Daoy (cell line): ENCODE measurements at regions not wholly inside any gene's neighbourhood (a gene's known extent, or its start where the extent isn't known, plus 50 kb on each side); places are given as distances from the start of the nearest gene placed in this dataset.
A peak's percentile ranks its signal among the peaks of the same experiment; 100 is the strongest.
"Not testable (repeated sequence)": the region's sequence is repeated elsewhere in the genome, so short reads cannot be mapped to it uniquely, and the experiment has no call there.

Source experiments
- DNase-seq: peaks from one replicate; pipeline ENCODE4 v3.0.0-alpha.2; 2015; ENCODE audit warnings: low read depth

DNA sequence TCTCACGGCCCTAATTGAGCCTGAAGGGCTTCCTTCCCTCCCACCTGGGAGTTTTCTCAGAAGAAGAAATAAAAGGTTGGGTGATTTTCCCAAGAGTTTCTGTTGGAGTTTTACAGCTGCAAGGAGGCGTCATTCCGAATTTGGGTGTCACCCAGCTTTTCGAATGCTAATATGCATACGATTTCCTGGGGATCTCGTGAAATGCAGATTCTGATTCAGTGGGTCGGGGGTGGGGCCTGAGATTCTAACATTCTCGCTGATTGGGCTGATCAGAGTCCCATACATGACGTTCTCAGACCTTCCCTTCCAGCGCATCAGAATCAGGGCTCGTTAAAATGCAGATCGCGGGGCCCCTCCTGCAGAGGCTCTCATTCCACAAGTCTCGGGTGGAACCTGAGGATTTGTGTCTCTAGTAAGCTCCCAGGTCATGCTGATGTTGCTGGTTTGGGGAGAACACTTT, 125.8 kb upstream of the STX18 start:
- DNase-seq, result no peak

DNA sequence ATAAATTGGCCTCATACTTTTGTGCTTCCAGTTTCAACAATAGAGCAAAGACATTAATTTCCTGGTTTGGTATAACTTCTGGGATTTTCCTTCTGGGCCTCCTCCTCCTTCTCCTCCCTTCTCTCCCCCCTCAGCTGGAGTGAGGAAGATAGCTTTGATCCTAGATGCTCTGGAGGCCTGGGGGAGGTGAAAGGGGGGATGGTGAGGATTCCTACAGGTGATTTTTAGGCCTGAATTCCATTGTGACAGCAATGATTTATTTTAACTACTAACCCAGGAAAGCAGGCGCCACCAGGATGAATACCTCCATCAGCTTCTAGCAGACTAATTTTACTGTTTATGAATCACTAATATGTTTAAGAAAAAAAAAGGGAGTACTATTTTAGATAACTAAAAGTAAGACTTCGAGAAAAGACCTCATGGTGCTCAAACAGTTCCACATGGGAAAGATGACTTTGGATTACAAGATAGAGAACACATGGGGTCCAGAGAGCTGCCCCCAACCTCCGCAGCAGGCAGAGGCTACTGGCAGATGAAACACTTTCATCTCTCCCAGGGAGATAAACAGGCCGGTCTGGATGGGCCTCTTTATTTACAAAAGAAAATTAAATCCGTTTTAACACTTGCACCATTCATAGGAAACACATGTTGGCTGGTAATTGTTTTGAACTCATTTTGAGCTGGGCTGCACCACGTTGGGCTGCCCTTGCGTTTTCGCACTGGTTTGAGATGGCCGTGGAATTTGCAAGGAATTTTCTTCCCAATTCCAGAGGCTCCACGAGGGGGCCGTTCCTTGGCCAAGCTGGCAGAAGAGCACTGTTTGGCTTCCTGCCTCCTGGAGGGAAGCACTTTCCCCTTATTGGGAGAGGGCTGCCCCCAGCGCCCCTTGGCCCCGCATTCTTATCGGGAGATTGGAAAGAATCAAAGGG, 125.1 kb upstream of the STX18 start:
- DNase-seq, result no peak

DNA sequence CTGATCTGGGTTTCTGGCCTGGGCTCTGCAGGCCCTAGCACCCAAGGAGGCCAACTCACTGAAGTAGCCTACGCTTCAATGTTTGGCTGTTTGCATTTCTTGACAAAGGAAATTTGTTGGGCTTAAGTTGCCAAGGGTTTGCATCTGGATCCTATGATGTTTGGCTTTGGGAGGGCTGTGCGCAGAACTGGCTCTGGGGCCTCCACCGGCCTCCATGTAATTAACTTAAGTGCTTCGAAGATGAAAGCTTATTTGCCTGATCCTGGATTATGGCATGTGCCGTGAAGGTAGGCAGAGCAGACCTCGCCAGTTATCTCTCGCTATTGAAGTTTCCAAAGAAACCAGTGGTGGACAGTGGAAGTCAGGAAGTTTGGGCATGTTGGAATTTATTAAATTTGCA, 124.3 kb upstream of the STX18 start:
- DNase-seq, result no peak

DNA sequence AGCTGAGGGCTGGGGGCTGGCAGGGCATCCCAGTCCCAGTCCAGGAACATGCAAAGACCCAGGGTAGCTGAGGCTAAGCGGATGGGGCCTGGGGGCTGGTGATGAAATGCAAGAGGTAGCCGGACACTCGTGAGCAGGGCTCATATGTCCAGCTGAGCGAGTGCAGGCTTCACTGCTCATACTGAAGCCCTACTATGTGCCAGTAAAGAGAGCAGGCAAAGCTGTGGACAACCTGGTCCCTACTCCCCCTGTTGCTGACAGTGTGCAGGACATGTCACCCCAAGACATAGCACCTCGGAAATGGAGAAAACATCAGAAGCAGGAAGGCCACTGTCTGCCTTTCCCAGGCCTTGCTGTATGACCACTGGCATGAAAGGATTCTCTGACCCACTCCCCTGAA, 122.4 kb upstream of the STX18 start:
- DNase-seq, result no peak

DNA sequence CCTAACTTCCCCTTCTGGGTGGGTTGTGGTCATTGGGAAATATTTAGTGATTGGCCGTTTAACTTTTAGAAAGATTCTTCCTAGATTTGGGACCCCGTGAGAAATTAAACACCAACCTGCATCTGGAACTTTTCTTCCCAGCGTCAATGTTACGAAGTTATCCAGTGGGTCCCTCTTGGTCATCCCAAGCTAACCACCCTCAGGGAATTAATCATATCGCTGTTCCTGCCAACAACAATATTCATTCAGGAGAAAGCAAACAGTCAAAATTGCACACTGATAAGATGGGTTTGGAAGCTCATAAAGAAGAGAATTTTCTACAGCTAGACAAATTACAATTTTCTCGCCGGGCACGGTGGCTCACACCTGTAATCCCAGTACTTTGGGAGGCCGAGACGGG, 121.2 kb upstream of the STX18 start:
- DNase-seq, result peak; percentile 80

DNA sequence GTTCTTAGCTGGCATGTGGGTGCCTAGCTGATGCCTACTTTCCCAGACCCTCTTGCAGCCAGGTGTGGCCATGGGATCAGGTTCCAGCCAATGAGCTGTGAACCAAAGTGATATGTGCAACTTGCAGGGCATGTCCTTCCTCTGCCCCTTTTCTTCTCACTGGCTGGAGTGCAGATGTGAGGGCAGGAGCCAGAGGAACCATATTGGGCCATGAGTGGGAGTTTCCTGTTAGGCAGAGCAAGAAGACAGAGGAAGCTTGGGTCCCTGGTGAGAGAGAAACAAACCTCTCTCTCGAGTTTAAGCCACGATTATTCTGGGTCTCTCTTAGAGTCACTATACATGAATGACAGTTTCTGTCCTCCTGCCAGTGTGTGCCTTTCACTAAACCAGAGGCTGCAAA, 120.4 kb upstream of the STX18 start:
- no peak for DNase-seq

DNA sequence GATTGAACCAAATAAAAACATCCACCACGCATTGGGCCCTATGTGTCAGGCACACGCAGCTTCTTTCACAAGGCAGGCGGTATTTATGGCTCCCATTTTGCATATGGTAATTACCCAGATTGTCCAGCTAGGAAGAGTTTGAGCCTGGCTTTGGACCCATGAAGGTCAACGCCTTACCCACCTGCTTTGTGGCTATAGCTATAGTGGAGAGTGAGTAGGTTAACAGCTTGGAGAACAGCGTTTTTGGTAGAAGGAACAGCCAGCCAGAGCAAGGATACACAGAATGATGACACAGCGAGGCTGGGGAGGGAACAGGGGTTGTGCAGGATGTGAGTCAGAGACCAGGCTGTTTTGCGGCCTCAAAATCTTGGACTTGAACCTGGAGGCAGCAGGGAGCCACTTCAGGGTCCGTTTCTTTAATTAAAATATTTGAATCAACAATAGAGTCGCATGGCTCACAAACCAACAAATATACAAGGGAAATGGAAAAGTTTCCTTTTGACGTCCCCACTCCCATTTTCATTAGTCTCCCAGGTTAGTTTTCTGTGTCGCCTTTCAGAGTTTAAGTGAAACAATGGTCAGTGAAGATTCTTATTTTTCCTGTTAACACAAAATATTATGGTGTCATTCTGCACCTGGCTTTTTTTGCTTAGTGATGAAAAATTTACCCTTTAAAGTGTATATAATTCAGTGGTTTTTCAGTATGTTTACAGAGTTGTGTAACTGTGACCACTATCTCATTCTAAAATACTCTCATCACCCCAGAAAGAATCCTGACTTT, 118.2 kb upstream of the STX18 start:
- peak; percentile 96 for DNase-seq

DNA sequence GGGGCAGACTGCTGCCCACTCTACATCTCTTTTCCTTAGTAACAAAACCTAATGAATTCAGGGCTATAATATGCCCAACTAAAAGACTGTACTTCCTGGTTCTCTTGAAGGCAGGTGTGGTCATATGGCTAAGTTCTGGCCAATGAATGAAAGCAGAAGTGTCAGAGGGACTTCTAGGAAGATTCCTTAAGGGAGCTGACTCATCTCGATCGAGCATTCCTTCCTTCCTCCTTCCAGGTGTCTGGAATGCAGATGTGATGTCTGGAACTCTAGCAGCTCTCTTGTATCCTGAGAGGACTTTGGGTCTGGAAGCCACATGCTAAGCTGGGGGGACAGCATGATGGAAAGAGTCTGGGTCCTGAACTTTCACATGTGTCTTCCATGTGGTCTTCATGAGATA, 116.2 kb upstream of the STX18 start:
- DNase-seq, result no peak

DNA sequence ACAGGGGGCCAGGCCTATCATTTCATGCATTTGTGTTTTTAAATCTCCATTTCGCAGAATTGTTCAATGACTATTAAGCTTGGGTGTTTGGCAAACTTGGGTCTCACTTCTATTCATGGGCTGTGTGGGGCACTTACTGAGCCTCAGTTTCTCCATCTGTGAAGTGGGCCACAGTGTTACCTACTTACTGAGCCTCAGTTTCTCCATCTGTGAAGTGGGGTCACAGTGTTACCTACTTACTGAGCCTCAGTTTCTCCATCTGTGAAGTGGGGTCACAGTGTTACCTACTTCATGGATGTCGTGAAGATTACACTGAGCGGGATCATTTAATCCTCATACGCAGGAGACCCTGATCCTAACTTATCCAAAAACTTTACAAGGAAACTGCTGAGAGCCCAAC, 115.1 kb upstream of the STX18 start:
- no peak for DNase-seq

DNA sequence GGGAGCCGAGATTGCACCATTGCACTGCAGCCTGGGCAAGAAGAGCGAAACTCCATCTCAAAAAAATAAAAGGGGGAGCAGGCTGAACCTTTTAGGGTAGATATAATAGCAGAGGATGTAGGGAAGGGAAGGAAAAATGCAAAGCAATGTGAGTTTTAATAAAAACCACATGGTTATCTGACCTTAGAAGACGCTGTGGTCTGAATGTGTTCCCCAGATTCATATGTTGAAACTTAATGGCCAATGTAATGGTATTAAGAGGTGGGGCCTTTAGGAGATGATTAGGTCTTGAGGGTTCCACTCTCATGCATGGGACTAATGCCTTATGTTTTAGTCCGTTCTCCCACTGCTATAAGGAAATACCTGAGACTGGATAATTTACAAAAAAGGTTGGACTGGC, 114.1 kb upstream of the STX18 start:
- no peak for DNase-seq

DNA sequence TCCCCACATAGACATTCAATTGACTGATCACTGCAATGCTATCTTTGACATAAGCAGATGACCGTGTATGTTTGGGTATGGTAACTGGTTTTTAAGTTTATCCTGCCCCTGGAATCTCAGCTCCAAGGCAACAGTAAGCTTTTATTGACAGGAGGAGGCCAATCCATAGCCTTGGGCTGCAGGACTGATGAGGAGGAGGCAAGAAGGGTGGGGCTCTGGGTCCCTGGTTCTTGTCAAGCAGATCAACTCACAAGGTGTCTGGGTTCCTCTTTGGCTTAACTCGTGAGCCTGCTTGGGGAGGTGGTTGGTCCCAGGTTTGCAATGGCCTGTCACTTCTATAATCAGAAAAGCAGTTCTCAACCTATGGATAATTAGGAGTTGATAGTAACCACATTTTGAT, 113.2 kb upstream of the STX18 start:
- no peak for DNase-seq

DNA sequence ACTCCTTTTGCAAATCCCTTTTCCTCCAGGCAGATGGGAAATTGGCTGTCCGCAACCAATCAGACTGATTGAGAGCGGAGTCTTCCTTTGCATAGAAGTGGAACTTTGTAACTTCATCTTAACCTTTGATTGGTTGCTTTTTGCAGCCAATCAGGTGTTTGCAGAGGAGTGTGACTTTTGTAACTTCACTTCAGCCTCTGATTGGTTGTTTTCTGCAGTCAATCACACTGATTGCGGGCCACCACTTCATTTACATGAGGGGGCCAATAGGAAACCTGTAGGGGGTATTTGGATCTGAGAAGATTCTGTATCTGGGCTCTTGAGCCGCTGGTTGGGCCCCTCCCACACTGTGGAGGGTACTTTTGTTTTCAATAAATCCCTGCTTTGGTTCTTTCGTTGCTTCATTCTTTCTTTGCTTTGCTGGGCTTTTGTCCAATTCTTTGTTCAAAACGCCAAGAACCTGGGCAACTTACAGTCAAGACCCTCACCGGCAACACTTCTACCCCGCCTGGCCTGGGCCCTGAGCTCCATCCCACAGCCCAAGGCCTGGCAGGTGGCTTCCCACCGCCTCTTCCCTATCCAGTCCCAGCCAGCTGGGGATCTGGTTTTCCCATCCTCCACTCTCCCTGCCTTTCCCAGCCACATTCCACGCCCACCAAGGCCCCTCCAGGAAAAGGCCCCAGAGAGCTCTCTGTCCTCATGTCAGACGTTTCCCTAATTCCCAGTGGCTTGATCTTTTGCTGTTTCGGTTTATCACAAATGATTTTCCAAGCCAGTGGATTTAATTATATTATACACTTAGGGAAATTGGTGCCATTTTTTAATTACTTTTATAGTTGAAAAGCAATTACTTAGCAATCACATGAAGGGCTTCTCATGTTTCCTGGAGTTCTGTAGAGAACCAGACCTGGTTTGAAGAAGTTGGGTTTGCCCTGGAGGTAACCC, 110.2 kb upstream of the STX18 start:
- DNase-seq, result no peak

DNA sequence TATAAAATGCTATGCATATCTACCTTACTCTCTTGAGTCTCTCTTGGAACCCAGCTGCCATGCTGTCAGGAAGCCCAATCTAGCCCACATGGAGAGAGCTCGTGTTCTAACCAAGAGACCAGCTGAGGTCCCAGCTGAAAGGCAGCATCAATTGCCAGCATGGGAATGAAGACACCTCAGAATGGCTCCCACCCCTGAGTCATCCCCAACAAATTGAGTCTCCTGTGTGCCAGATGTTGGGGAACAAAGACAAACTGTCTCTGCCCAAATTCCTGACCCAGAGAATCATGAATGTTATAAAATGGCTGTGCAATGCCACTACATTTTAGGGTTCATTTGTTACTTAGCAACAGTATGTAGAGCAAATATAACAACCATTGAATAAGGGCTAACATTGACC, 105.2 kb upstream of the STX18 start:
- peak; percentile 28 for DNase-seq

DNA sequence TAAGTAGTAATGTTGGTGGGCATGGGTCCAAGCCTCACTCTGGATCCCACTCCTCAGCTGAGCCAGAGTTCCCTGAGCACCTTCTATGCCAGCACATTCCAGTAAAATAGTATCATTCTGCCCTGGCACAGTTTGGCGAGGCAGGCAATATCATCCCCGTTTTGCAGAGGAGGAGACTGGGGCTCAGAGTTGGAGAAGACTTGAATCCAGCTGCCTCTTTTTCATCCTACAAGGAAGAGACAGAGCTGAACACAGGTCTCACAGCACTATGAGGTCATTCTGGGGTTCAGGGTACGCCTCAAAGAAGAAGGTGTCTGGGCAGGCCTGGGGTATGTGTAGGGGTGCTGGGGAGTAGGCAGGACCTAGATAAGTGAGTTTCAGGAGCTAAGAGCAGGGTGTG, 103.9 kb upstream of the STX18 start:
- DNase-seq, result no peak

DNA sequence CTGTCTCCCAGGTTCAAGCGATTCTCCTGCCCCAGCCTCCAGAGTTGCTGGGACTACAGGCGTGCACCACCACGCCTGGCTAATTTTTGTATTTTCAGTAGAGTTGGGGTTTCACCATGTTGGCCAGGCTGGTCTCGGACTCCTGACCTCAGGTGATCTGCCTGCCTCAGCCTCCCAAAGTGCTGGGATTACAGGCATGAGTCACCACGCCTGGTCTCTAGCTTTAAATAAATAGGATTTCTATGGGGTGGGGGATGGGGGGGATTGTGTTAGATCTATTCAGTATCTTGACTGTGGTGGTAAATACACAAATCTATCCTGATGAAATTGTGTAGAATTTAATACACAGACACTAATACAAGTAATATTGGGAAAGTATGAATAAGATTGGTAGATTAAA, 102.4 kb upstream of the STX18 start:
- DNase-seq, result not testable (repeated sequence)

DNA sequence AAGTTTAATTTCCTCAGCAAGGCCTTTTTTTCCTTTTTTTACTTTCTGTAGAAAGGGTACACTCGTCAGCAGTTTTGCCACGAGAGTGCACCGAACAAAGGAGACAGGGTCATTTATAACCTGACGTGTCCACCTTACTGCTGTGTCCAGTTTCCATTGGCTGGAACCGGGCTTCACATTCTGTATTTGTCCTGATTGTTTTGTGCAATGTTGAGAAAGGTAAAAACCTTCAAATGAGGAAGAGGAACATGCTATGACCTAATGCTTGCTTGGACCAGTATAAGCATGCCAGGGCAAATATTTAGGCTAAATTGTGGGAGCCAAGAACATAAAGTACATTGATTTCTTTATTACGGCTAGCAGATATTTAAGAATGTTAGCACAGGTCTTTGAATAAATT, 101.9 kb upstream of the STX18 start:
- DNase-seq, result not testable (repeated sequence)

DNA sequence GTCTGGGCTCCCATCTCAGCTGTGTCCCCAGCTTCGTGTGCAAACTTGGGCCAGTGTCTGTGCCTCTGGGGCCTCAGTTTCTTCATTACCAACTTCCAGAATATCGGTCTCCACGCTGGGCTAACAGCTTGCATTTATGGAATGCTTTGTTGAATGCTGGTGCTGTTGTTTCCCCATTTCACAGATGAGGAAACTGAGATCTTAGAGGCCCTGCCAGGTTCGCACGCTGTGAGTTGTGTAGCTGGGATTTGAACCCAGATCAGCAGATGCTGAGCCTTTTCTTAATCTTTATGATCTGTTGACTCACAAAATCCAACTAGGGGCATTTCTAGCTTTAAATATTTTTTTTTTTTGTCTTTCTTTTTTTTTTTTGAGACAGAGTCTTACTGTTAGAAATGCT, 101.5 kb upstream of the STX18 start:
- DNase-seq, result no peak

DNA sequence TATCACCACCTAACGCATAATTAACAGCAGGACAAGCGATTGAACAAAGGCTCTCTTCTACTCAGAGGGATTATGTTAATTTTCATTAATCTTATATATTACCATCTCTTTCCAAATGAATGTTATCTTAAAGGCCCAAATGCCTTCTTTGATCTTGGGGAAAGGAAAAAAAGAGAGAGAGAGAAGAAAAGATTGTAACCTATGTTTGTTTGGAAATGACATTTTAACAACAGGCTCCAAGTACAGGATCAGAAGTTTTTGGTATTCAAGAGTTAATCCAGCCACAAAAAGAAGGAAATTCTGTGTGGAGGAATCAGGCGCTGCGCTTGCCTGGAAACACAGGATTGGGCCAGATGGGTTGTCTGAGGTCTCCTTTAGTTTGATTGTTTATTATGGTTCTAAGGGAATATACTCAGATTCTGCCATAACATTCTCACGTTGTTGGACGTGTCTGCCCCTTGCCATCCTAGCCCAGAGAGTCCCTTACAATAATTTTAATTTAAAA, 100.7 kb upstream of the STX18 start:
- no peak for DNase-seq

DNA sequence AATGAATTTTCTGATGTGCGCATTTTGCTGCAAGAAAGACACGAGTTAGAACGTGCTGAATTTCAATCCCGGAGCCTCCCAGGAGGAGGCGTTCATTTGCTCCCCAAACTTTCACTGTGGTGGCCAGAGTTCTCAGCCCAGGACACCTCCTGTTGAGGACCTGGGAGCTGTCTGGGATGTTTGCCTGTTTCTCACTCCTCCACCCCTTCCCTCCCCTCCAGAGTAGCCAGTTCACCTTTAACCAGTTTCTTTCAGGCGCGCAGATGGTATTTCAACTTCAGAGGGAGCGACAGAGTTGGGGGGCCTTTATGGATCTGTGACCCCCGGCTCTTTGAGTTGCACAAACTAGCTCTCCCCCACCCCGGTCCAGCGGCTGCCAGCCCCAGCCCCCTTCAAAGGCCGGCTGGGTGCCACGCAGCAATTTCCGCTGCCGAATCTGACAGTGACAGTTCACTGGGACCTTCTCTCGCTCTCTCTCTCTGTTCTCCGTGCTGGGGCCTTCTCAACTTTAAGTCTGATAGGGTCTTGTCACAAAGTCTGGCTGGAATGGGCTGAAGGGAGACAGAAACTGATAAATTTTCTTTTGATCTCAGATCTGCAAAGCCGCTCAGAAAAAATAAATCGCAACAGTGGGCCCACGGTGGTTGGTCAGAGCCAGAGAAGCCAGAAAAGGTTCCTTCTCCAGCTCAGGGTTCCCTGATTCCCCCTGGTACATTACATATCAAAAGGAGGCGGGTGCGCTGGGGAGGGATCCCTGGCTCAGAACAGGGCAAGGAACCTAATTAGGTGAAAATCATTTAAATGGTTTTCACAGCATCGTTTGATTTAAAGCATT, 100.0 kb upstream of the STX18 start:
- no peak for DNase-seq

DNA sequence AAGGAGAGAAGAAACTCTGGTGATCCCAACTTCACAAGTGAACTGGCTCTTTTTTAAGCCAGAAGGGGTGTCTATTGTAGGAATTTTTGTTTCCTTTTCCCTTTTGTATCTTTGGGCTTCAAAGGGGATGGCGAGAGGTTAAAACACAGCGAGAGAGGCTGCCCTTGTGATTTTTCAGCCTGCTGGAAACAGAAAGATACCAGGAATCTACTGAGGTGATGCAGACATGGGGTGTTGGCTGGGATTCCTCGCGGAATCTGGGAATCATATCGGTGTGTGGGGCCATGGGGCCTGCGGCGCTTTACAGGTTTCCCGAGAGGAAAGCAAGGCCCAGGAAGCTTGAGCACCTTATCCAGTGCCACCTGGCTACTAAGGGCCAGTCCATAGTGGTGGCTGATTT, 99.4 kb upstream of the STX18 start:
- no peak for DNase-seq

DNA sequence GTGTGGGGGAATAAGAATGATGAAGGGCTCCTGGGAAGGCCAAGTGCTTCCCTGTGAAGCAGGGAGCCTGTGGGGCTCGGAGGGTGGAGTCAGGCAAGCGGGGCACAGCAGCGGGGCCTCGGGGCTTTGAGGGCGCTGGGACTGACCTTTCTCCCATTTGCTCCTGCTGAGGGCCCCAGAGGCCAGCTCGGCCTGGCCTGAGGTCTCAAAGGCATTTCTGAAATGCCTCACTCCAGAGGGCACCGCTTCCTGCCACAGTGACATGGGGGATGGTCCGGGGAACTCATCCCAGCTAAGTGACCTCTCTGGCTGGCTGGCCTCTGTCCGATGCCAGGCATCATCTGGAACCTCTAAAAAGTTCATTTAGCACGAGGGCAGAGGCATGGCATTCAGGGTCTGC, 98.8 kb upstream of the STX18 start:
- no peak for DNase-seq
